ENCODE measurements at regions not wholly inside any gene's neighbourhood (a gene's known extent, or its start where the extent isn't known, plus 50 kb on each side); places are given as distances from the start of the nearest gene placed in this dataset.

- Mint-ChIP-seq H3K4me3 (no peak overlapping the region), H3K36me3 (ENCODE audit: low read depth) (no peaks in the 10 kb centered on the region), H3K4me1 (peaks cover 14% of the 10 kb centered on the region), H3K9me3 (no peaks in the 10 kb centered on the region), H3K27me3 (ENCODE audit: insufficient read depth) (peaks cover 84% of the 10 kb centered on the region), H3K27ac (no peak overlapping the region)
- peaks cover 63% of the 10 kb centered on the region for H3K27me3 ChIP-seq (ENCODE audit: control insufficient read depth, insufficient read depth, low read length, poor library complexity, severe bottlenecking)
- no peak for DNase-seq
- peaks cover 11% of the 10 kb centered on the region for H3K4me1 ChIP-seq (ENCODE audit: control insufficient read depth, insufficient read depth, low read length)
- H3K9me3 ChIP-seq (ENCODE audit: control insufficient read depth, low read length): no peaks in the 10 kb centered on the region
- WGBS, 2 experiments (ENCODE audit: insufficient coverage in 1 of 2, insufficient read length in 1 of 2): 92 to 100% methylated on average over 2 of the region's 2 CpGs
- no peaks in the 10 kb centered on the region for H3K36me3 ChIP-seq (ENCODE audit: control insufficient read depth, insufficient read depth, low read length)
- no peak overlapping the region for H3K27ac ChIP-seq (ENCODE audit: low read depth, low read length)
- no peak overlapping the region for H3K9ac ChIP-seq (ENCODE audit: extremely low read depth, low read length, poor library complexity, severe bottlenecking)
- H3K4me3 ChIP-seq (ENCODE audit: low read length): no peak overlapping the region
- no peak for TF ChIP-seq CTCF (conservative IDR thresholded peaks at IDR 0.05)
These were observed 78.3 kb upstream of the ATP11B start for GRCh38 chr3:182715006-182715405.

DNA sequence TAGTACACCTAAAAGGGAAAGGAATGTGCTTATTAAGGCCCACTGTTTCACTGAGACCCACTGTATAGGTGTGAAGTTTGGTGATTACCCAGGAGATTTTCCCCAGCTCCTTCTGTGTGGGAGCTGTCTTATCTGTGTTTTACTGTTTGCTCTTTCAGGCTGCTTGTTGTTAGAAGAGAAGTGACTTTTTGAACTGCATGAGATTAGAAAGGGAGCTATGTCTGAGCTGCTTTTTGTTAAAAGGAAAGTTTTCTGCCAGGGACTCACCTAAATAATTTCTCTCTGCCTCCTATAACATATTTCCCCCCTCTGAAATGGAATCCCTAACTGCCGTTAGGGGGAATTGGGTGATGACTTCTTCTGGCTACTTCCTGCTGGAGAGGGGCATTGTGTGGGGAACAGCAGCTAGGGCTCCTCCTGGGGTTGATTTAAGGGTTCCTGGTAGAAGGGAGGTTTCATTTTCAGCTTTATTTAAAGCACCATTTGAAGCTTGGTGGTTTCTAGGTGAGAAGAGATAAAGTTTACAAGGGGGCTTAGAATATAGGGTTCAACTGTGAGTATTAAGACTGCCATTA is 77.1 kb upstream of the ATP11B start:
- Histone ChIP-seq H3K4me1 (ENCODE audit: control insufficient read depth, insufficient read depth, low read length) (peaks cover 13% of the 10 kb centered on the region), H3K9me3 (ENCODE audit: control insufficient read depth, low read length) (peaks cover 3% of the 10 kb centered on the region), H3K9ac (ENCODE audit: extremely low read depth, low read length, poor library complexity, severe bottlenecking) (no peak overlapping the region), H3K36me3 (ENCODE audit: control insufficient read depth, insufficient read depth, low read length) (no peaks in the 10 kb centered on the region), H3K27ac (ENCODE audit: low read depth, low read length) (peak overlapping the region; percentile 4), H3K27me3 (ENCODE audit: control insufficient read depth, insufficient read depth, low read length, poor library complexity, severe bottlenecking) (peaks cover 63% of the 10 kb centered on the region), H3K4me3 (ENCODE audit: low read length) (peak overlapping the region; percentile 36)
- no peak overlapping the region for H3K4me3 Mint-ChIP-seq
- H3K27ac Mint-ChIP-seq: peak overlapping the region; percentile 9
- DNase-seq: no peak
- peaks cover 90% of the 10 kb centered on the region for H3K27me3 Mint-ChIP-seq (ENCODE audit: insufficient read depth)
- no peaks in the 10 kb centered on the region for H3K36me3 Mint-ChIP-seq (ENCODE audit: low read depth)
- peak; percentile 11 for TF ChIP-seq CTCF (conservative IDR thresholded peaks at IDR 0.05)
- peaks cover 17% of the 10 kb centered on the region for H3K4me1 Mint-ChIP-seq
- WGBS, 2 experiments (ENCODE audit: insufficient coverage in 1 of 2, insufficient read length in 1 of 2): 25 to 50% methylated on average over 1 of the region's 1 CpG
- peaks cover 2% of the 10 kb centered on the region for H3K9me3 Mint-ChIP-seq

- TF ChIP-seq CTCF (conservative IDR thresholded peaks at IDR 0.05): no peak
- H3K4me3 ChIP-seq (ENCODE audit: low read length): peak overlapping the region; percentile 36
- no peaks in the 10 kb centered on the region for H3K36me3 Mint-ChIP-seq (ENCODE audit: low read depth)
- H3K9ac ChIP-seq (ENCODE audit: extremely low read depth, low read length, poor library complexity, severe bottlenecking): no peak overlapping the region
- H3K27ac ChIP-seq (ENCODE audit: low read depth, low read length): no peak overlapping the region
- no peak overlapping the region for H3K27ac Mint-ChIP-seq
- no peak for DNase-seq
- 68 to 100% methylated on average over 1 to 2 of the region's 2 CpGs for WGBS, 2 experiments (ENCODE audit: insufficient coverage in 1 of 2, insufficient read length in 1 of 2)
- H3K4me1 Mint-ChIP-seq: peaks cover 17% of the 10 kb centered on the region
- peaks cover 59% of the 10 kb centered on the region for H3K27me3 ChIP-seq (ENCODE audit: control insufficient read depth, insufficient read depth, low read length, poor library complexity, severe bottlenecking)
- H3K9me3 Mint-ChIP-seq: peaks cover 2% of the 10 kb centered on the region
- no peak overlapping the region for H3K4me3 Mint-ChIP-seq
- H3K4me1 ChIP-seq (ENCODE audit: control insufficient read depth, insufficient read depth, low read length): peaks cover 13% of the 10 kb centered on the region
- H3K27me3 Mint-ChIP-seq (ENCODE audit: insufficient read depth): peaks cover 88% of the 10 kb centered on the region
- H3K9me3 ChIP-seq (ENCODE audit: control insufficient read depth, low read length): peaks cover 10% of the 10 kb centered on the region
- no peaks in the 10 kb centered on the region for H3K36me3 ChIP-seq (ENCODE audit: control insufficient read depth, insufficient read depth, low read length)
These were observed 76.1 kb upstream of the ATP11B start for GRCh38 chr3:182717216-182717615.
